ENCODE measurements at regions not wholly inside any gene's neighbourhood (a gene's known extent, or its start where the extent isn't known, plus 50 kb on each side); places are given as distances from the start of the nearest gene placed in this dataset.

DNA sequence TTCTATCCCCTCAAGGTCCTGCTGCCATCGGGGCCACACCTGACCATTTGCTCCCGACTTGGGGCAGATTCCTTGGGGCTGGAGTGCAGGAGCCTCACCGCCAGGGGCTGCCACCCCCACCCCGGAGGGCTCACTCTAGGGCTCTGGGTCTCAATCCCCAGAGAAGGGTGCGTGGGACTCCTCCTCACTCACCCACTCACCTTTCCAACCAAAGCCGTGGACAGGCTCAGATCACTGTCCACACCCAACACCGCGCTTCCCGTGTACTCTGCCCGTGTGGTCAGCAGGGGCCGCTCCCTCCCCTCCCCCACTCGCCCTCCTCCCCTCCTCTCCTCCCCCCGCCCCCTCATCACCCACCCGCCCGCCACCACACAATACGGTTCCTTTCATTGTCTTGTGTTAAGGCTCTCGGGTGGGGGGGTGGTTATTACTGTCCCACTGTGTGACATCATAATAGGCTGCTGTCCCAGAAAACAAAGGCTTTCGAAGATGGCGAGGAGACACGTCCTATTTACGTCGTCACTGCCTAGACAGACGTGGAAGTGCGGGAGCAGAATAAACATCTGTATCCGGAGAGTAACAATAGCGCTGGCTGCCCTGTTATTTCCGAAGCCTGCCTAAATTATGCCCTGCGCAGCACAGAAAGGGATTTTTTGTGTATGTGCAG, 85.8 kb downstream of the YTHDF1 start:
- no peaks in the 10 kb centered on the region for H3K4me1 ChIP-seq (ENCODE audit: low read depth)
- H3K9me3 ChIP-seq = no peaks in the 10 kb centered on the region
- no peak overlapping the region for H3K4me3 ChIP-seq
- TF ChIP-seq, protein P1, sequence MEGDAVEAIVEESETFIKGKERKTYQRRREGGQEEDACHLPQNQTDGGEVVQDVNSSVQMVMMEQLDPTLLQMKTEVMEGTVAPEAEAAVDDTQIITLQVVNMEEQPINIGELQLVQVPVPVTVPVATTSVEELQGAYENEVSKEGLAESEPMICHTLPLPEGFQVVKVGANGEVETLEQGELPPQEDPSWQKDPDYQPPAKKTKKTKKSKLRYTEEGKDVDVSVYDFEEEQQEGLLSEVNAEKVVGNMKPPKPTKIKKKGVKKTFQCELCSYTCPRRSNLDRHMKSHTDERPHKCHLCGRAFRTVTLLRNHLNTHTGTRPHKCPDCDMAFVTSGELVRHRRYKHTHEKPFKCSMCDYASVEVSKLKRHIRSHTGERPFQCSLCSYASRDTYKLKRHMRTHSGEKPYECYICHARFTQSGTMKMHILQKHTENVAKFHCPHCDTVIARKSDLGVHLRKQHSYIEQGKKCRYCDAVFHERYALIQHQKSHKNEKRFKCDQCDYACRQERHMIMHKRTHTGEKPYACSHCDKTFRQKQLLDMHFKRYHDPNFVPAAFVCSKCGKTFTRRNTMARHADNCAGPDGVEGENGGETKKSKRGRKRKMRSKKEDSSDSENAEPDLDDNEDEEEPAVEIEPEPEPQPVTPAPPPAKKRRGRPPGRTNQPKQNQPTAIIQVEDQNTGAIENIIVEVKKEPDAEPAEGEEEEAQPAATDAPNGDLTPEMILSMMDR (IDR thresholded peaks at IDR 0.05) = no peak
- ATAC-seq = no peak
- H3K36me3 ChIP-seq (ENCODE audit: low read depth) = no peaks in the 10 kb centered on the region
- intact Hi-C loops (cut with DNase I, micrococcal nuclease) = no loop called here
- peak in 1 of 3 donors; percentile 15 for DNase-seq

DNA sequence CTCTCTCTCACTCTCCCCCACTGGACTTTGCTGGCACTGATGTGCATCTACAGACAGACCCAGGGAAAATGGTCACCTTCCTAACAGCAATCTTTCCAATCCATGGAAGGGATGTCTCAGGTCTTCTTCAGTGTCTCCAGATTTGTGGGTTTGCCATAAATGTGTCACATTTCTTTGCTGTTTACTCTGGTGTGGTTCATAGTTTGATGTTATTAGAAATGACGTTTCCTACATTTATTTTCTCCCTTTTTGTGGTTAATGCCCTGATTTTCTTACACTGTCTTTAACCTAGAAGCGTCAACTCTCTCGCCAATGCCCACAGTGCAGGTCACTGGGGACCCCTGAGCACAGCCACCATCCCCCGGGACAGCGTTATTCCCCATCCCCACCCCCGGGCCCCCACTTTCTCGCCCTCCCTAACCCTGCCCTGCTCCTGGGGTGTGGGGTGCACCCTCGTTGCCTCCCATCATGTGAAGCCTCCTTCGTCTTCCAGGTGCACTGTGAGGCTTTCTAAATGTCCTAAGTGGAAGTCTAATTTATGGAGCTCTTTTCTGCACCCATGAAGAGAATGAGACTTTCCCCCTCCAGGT, 86.5 kb downstream of the YTHDF1 start:
- H3K9me3 ChIP-seq = no peaks in the 10 kb centered on the region
- intact Hi-C loops (cut with DNase I, micrococcal nuclease) = no loop called here
- TF ChIP-seq, protein P1 (IDR thresholded peaks at IDR 0.05) = no peak
- no peak overlapping the region for H3K4me3 ChIP-seq
- no peaks in the 10 kb centered on the region for H3K4me1 ChIP-seq (ENCODE audit: low read depth)
- DNase-seq (peak in 2 of 3 donors; percentile 2 to 4), ATAC-seq (no peak)
- H3K36me3 ChIP-seq (ENCODE audit: low read depth) = no peaks in the 10 kb centered on the region

DNA sequence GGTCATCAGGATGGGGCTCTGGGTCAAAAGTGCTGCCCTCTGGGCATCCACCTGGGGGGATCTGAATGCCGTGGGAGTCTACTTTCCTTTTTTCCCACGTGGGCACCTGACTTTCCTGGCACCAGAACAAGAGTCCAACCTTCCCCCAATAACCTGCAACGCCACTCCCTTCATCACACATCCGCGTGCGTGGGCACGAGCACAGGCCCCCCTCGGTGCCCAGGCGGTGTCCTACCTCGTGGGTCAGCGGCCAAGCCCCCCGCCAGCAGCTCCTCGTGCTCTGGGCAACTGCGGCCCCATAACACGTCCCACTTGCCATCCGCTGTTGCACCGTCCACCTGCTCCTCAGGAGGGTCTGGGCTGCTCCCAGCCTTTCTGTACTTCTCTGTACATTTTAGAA, 87.0 kb downstream of the YTHDF1 start:
- intact Hi-C loops (cut with DNase I, micrococcal nuclease) = no loop called here
- DNase-seq (peak in 2 of 3 donors; percentile 14 to 28), ATAC-seq (no peak)
- no peaks in the 10 kb centered on the region for H3K9me3 ChIP-seq
- H3K4me1 ChIP-seq (ENCODE audit: low read depth) = no peaks in the 10 kb centered on the region
- H3K36me3 ChIP-seq (ENCODE audit: low read depth) = no peaks in the 10 kb centered on the region
- no peak overlapping the region for H3K4me3 ChIP-seq
- TF ChIP-seq, protein P1 (IDR thresholded peaks at IDR 0.05) = no peak

DNA sequence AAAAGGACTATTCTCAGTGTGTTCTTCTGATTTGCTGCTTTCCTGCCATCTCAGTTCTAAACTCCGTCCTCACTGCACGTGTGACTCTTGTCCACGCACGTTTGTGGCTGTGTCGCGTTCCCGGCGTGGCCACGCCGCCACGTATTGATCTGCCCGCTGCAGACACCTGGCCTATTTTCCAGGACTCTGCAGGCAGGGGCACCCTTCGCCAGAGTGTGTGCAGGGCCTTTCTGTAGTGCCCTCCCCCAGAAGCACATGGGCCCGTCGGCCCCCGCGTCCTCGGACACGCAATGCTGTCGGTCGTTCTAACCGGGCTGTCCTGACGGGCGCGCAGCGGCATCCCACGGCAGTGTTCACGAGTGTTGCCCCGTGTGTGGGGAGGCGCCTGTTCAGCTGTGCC, 87.6 kb downstream of the YTHDF1 start:
- Histone ChIP-seq H3K9me3 (no peaks in the 10 kb centered on the region), H3K4me3 (no peak overlapping the region), H3K36me3 (ENCODE audit: low read depth) (no peaks in the 10 kb centered on the region), H3K4me1 (ENCODE audit: low read depth) (no peaks in the 10 kb centered on the region)
- no peak for ATAC-seq
- peak in 2 of 3 donors; percentile 11 to 30 for DNase-seq
- intact Hi-C loops (cut with DNase I, micrococcal nuclease) = no loop called here
- TF ChIP-seq, protein P1 (IDR thresholded peaks at IDR 0.05) = no peak

DNA sequence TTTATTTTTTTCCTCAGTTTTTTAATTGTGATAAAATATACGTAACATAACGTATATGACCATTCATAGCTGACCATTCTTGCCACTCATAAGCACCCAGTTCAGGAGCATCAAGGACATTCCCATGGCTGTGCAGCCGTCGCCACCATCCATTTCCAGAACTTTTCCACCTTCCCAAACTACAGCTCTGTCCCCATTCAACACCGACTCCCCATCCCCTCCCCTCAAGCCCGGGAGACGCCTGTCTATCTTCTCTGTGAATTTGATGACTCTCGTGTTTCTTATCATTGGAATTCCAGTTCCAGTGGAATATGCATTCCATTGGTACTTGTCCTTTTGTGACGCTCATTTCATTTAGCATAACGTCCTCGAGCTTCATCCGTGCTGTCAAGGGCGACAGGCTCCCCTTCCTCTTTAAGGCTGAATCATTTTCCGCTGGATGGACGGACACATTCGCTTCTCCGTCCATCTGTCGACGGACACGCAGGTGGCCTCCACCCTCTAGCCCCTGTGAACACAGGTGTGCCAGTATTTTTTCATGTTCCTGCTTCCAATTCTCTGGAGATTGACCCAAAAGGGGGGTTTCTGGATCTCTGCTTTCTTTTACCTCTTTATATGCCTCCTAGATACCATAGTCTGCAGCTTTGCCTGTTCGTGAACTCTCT, 88.1 kb downstream of the YTHDF1 start:
- Histone ChIP-seq H3K36me3 (ENCODE audit: low read depth) (no peaks in the 10 kb centered on the region), H3K4me1 (ENCODE audit: low read depth) (no peaks in the 10 kb centered on the region), H3K9me3 (no peaks in the 10 kb centered on the region), H3K4me3 (no peak overlapping the region)
- intact Hi-C loops (cut with DNase I, micrococcal nuclease) = no loop called here
- ATAC-seq (no peak), DNase-seq (peak in 1 of 3 donors; percentile 14)
- TF ChIP-seq, protein P1 (IDR thresholded peaks at IDR 0.05) = no peak
